Endothelial cell of umbilical vein (primary cell): ENCODE measurements at regions not wholly inside any gene's neighbourhood (a gene's known extent, or its start where the extent isn't known, plus 50 kb on each side); places are given as distances from the start of the nearest gene placed in this dataset.

ENCODE experiments used
- BruUV-seq: library from RNA; stranded (reverse); fragments of 400-500 nt; replicated peaks from 2 replicates; lab custom pipeline; 2021; lab: Mats Ljungman, UMichigan
- CTCF ChIA-PET: fragments of 300-600, 350-600 bp; sonication (Branson Sonifier 250); formaldehyde crosslinking; loops from one replicate; lab custom pipeline; 2021; ENCODE audit warnings: antibody characterized with exemption, inconsistent platforms; lab: Charles Lee
- POLR2A ChIA-PET: fragments of 300-600, 350-600 bp; sonication (Branson Sonifier 250); formaldehyde crosslinking; loops from one replicate; lab custom pipeline; 2021; ENCODE audit warnings: antibody characterized with exemption, inconsistent platforms; lab: Charles Lee
- DNase-seq: peaks from one replicate; pipeline ENCODE4 v3.0.0-alpha.2; 2011; ENCODE audit warnings: low read depth, low spot score
- FAIRE-seq: peaks from 2 replicates; lab custom pipeline; 2011; peaks lifted over from hg19 to GRCh38; lab: Jason Lieb, UNC
- H2AFZ ChIP-seq: 2 replicates; pipeline ENCODE4 v1.6.0; 2012; ENCODE audit warnings: low read depth, low read length, control low read depth, inconsistent platforms
- H3K27ac ChIP-seq: 2 replicates; pipeline ENCODE4 v1.5.1; 2011; ENCODE audit warnings: low read depth, mild to moderate bottlenecking, control low read depth, low read length, moderate library complexity; ENCODE audit not compliant: insufficient read depth
- H3K27me3 ChIP-seq, 2 experiments: 2 replicates each; pipeline versions ENCODE4 v1.6.0 to v1.6.1; 2011; ENCODE audit warnings: low read length in 2 of 2, mixed read lengths in 1 of 2; ENCODE audit not compliant: control insufficient read depth in 2 of 2, insufficient read depth in 2 of 2
- H3K36me3 ChIP-seq, 2 experiments: 2 replicates in 1 of 2; 3 replicates in 1 of 2; pipeline ENCODE4 v1.5.1; 2011; ENCODE audit warnings: low read length in 2 of 2, mild to moderate bottlenecking in 1 of 2, moderate library complexity in 1 of 2; ENCODE audit not compliant: control insufficient read depth in 2 of 2, insufficient read depth in 2 of 2; ENCODE audit errors: extremely low read depth in 1 of 2
- H3K4me1 ChIP-seq: 3 replicates; pipeline ENCODE4 v1.5.1; 2011; ENCODE audit warnings: mild to moderate bottlenecking, low read length; ENCODE audit not compliant: control insufficient read depth, insufficient read depth; ENCODE audit errors: extremely low read depth
- H3K4me2 ChIP-seq: 2 replicates; pipeline ENCODE4 v1.6.1; 2011; ENCODE audit warnings: low read length, control low read depth, mixed read lengths; ENCODE audit not compliant: insufficient read depth
- H3K4me3 ChIP-seq, 3 experiments: fragments of 200-600 bp in 1 of 3; sonication (generic), shearing (Covaris generic) in 1 of 3; replicated peaks in 1 of 3; 2 replicates each; pipeline ENCODE4 v1.5.1; 2011 to 2016; ENCODE audit warnings: control low read depth in 3 of 3, low read length in 3 of 3, mild to moderate bottlenecking in 2 of 3, inconsistent platforms in 1 of 3, low read depth in 1 of 3, moderate library complexity in 1 of 3; ENCODE audit not compliant: insufficient read depth in 1 of 3
- H3K79me2 ChIP-seq: 2 replicates; pipeline ENCODE4 v1.6.0; 2012; ENCODE audit warnings: low read length, inconsistent platforms; ENCODE audit not compliant: control insufficient read depth, insufficient read depth
- H3K9ac ChIP-seq: replicated peaks from 2 replicates; pipeline ENCODE3; 2011; ENCODE audit warnings: low read length, control low read depth; ENCODE audit not compliant: insufficient read depth; ENCODE audit errors: extremely low read depth
- H3K9me1 ChIP-seq: replicated peaks from 3 replicates; pipeline ENCODE4 v1.6.0; 2011; ENCODE audit warnings: mild to moderate bottlenecking, low read length; ENCODE audit not compliant: control insufficient read depth, insufficient read depth; ENCODE audit errors: extremely low read depth
- H3K9me3 ChIP-seq: replicated peaks from 2 replicates; pipeline ENCODE4 v1.5.1; 2012; ENCODE audit warnings: low read length, inconsistent platforms; ENCODE audit not compliant: control insufficient read depth, insufficient read depth
- H4K20me1 ChIP-seq: replicated peaks from 2 replicates; pipeline ENCODE3; 2011; ENCODE audit warnings: mild to moderate bottlenecking, low read length; ENCODE audit not compliant: control insufficient read depth, insufficient read depth; ENCODE audit errors: extremely low read depth
- EZH2 ChIP-seq: IDR thresholded peaks from 2 replicates; pipeline ENCODE4 v1.6.1; 2012; ENCODE audit warnings: borderline replicate concordance, low read depth, mild to moderate bottlenecking, moderate library complexity, low read length, inconsistent platforms; ENCODE audit not compliant: severe bottlenecking
- GATA2 ChIP-seq: IDR thresholded peaks from 2 replicates; pipeline ENCODE4 v1.7.0; 2011; ENCODE audit warnings: low read depth, mild to moderate bottlenecking, moderate library complexity, mixed read lengths, low read length; ENCODE audit not compliant: insufficient read length, insufficient read depth
- JUN ChIP-seq: IDR thresholded peaks from 2 replicates; pipeline ENCODE4 v1.6.1; 2011; ENCODE audit warnings: borderline replicate concordance, low read depth; ENCODE audit not compliant: insufficient read length, insufficient read depth
- MAX ChIP-seq: IDR thresholded peaks from 2 replicates; pipeline ENCODE4 v1.6.1; 2011; ENCODE audit not compliant: insufficient read depth, insufficient read length
- MYC ChIP-seq: IDR thresholded peaks from one replicate; pipeline ENCODE4 v1.6.1; 2011; ENCODE audit warnings: mild to moderate bottlenecking, low read depth, low read length
- POLR2A ChIP-seq: IDR thresholded peaks from 2 replicates; pipeline ENCODE4 v1.6.1; 2012; ENCODE audit warnings: low read depth, mild to moderate bottlenecking, control low read depth, low read length
- POLR2AphosphoS5 ChIP-seq: IDR thresholded peaks from 2 replicates; pipeline ENCODE4 v1.6.1; 2012; ENCODE audit warnings: low read depth, mild to moderate bottlenecking, control low read depth, low read length, moderate library complexity; ENCODE audit not compliant: insufficient read depth
- dilution Hi-C: fragments of 300-500 bp; cut with MboI; formaldehyde crosslinking; loops from one replicate; pipeline ENCODE4 v1.15.0; 2019; ENCODE audit warnings: low sequenced_read_pairs; ENCODE audit not compliant: extremely low pct_ligation_motif_present
- intact Hi-C: fragments of 100-400 bp; cut with micrococcal nuclease; formaldehyde crosslinking; loops from one replicate; pipeline ENCODE4 v1.10.0; 2022

GRCh38 chr6:99810942-99811620, 182.9 kb downstream of the MCHR2 start:
- intact Hi-C loops = no loop called here
- DNase-seq = no peak
- H3K4me3 ChIP-seq = no peak overlapping the region
- no peaks in the 10 kb centered on the region for H4K20me1 ChIP-seq
- FAIRE-seq = no peak
- no peaks in the 10 kb centered on the region for H3K9me3 ChIP-seq
- H3K9ac ChIP-seq = no peak overlapping the region
- no peak overlapping the region for H2AFZ ChIP-seq
- no peaks in the 10 kb centered on the region for H3K36me3 ChIP-seq
- ChIA-PET CTCF (interaction anchor here (1.2 kb wide), 1 partner anchor 11 kb away, joined by 3 read pairs; no protein-coding TSS in a partner anchor), POLR2A (no interaction called here)
- dilution Hi-C loops = no loop called here
- BruUV-seq = no TSS peak
- TF ChIP-seq JUN (no peak), MYC (no peak), GATA2 (no peak), POLR2A (no peak), EZH2 (no peak), MAX (no peak), POLR2AphosphoS5 (no peak)
- H3K27me3 ChIP-seq = no peaks in the 10 kb centered on the region
- H3K4me2 ChIP-seq = no peak overlapping the region
- no peak overlapping the region for H3K27ac ChIP-seq
- H3K4me1 ChIP-seq = no peaks in the 10 kb centered on the region
- H3K9me1 ChIP-seq = no peaks in the 10 kb centered on the region
- no peaks in the 10 kb centered on the region for H3K79me2 ChIP-seq

GRCh38 chr6:99811636-99812035, 182.4 kb downstream of the MCHR2 start:
- dilution Hi-C loops (no loop called here), intact Hi-C loops (no loop called here)
- FAIRE-seq (no peak), DNase-seq (no peak)
- H3K4me2 ChIP-seq = no peak overlapping the region
- no TSS peak for BruUV-seq
- no peaks in the 10 kb centered on the region for H3K79me2 ChIP-seq
- H3K27ac ChIP-seq = no peak overlapping the region
- H3K9ac ChIP-seq = no peak overlapping the region
- POLR2A ChIA-PET = no interaction called here
- H2AFZ ChIP-seq = no peak overlapping the region
- no peaks in the 10 kb centered on the region for H3K4me1 ChIP-seq
- TF ChIP-seq GATA2 = no peak
- H4K20me1 ChIP-seq = no peaks in the 10 kb centered on the region
- no peaks in the 10 kb centered on the region for H3K36me3 ChIP-seq
- H3K9me3 ChIP-seq = no peaks in the 10 kb centered on the region
- CTCF ChIA-PET = no interaction called here
- H3K27me3 ChIP-seq = no peaks in the 10 kb centered on the region
- H3K9me1 ChIP-seq = no peaks in the 10 kb centered on the region
- no peak overlapping the region for H3K4me3 ChIP-seq
